Activated B cell treated with CpG ODN at 0.5 μM for 24 hours (primary cell): ENCODE measurements at regions not wholly inside any gene's neighbourhood (a gene's known extent, or its start where the extent isn't known, plus 50 kb on each side); places are given as distances from the start of the nearest gene placed in this dataset.

Experiments used
- ATAC-seq: fragments of 200-7000 bp; cut with Tn5 transposase; one replicate; pipeline ENCODE4 v1.10.0; 2021; ENCODE audit warnings: low read depth, mild to moderate bottlenecking, moderate library complexity
- CTCF ChIA-PET: fragments of 350-600 bp; sonication (Branson Sonifier 250); formaldehyde crosslinking; loops from one replicate; lab custom pipeline; 2021; ENCODE audit warnings: antibody characterized with exemption; lab: Charles Lee
- POLR2A ChIA-PET: fragments of 350-600 bp; sonication (Branson Sonifier 250); formaldehyde crosslinking; loops from one replicate; lab custom pipeline; 2021; ENCODE audit warnings: antibody characterized with exemption; lab: Charles Lee
- DNase-seq: peaks from one replicate; pipeline ENCODE4 v3.0.0; 2022
- H3K27ac Mint-ChIP-seq: one replicate; pipeline ENCODE4 v1.8.0; 2020; ENCODE audit warnings: mixed read lengths
- H3K27me3 Mint-ChIP-seq: one replicate; pipeline ENCODE4 v1.8.0; 2021; ENCODE audit warnings: mixed read lengths
- H3K36me3 Mint-ChIP-seq: one replicate; pipeline ENCODE4 v1.8.0; 2021; ENCODE audit warnings: low read depth, mixed read lengths
- H3K4me1 Mint-ChIP-seq: one replicate; pipeline ENCODE4 v1.8.0; 2021; ENCODE audit warnings: mixed read lengths
- H3K4me3 Mint-ChIP-seq: one replicate; pipeline ENCODE4 v1.8.0; 2020; ENCODE audit warnings: mild to moderate bottlenecking, mixed read lengths
- H3K9me3 Mint-ChIP-seq: one replicate; pipeline ENCODE4 v1.8.0; 2020; ENCODE audit warnings: mixed read lengths
- CTCF ChIP-seq: fragments of 200-600 bp; IDR thresholded peaks from one replicate; pipeline ENCODE4 v1.8.0; 2022; ENCODE audit warnings: antibody characterized with exemption, mild to moderate bottlenecking
- intact Hi-C: fragments of 100-400 bp; cut with micrococcal nuclease; formaldehyde crosslinking; loops from one replicate; pipeline ENCODE4 v1.15.1; 2024

DNA sequence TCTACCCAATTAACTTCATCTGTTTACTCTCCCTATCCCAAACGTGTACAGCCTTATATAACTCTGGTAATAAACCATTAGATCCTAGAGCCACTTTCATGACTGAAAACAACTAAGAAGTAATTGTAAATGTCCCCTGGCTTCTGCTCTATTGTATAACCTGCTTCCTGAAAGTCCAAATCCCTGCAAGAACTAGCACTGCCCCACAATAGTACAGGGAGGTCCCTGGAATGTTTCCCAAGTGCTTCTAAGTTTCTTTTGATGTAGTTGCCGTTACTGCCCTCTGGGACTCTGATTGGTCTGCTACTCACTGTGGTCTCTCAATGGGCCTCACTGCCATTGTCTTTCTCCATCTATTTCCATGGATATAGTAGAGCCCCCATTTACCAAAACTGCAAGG lies 764.0 kb upstream of the GHITM start:
- ChIA-PET POLR2A (no interaction called here), CTCF (no interaction called here)
- TF ChIP-seq CTCF = no peak
- Mint-ChIP-seq H3K27ac (no peak overlapping the region), H3K9me3 (peaks cover 2% of the 10 kb centered on the region), H3K4me3 (no peak overlapping the region), H3K36me3 (no peaks in the 10 kb centered on the region), H3K27me3 (no peaks in the 10 kb centered on the region), H3K4me1 (no peaks in the 10 kb centered on the region)
- ATAC-seq = no peak
- intact Hi-C loops = no loop called here
- DNase-seq = no peak

DNA sequence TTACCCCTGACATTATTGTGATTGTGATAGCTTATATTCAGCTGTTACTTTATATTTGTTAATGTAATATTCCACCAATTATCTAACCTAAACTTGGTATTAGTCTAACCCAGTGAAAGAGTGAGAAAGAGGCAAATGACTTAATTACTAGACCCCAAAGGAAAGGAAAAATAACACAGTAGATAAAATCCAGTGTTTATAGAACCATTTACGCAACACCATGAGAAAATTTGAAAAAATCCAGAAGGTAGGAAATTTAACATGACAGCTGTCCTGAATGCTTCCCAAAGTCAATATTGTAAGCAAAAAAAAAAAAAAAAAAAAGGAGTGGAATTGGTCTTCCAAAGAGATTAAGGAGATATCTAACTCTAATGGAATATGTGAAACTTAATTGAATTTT lies 741.5 kb upstream of the GHITM start:
- ATAC-seq (no peak), DNase-seq (no peak)
- Mint-ChIP-seq H3K27me3 (no peaks in the 10 kb centered on the region), H3K27ac (no peak overlapping the region), H3K4me1 (no peaks in the 10 kb centered on the region), H3K36me3 (no peaks in the 10 kb centered on the region), H3K4me3 (no peak overlapping the region), H3K9me3 (no peaks in the 10 kb centered on the region)
- ChIA-PET POLR2A (no interaction called here), CTCF (no interaction called here)
- intact Hi-C loops = no loop called here
- no peak for TF ChIP-seq CTCF

DNA sequence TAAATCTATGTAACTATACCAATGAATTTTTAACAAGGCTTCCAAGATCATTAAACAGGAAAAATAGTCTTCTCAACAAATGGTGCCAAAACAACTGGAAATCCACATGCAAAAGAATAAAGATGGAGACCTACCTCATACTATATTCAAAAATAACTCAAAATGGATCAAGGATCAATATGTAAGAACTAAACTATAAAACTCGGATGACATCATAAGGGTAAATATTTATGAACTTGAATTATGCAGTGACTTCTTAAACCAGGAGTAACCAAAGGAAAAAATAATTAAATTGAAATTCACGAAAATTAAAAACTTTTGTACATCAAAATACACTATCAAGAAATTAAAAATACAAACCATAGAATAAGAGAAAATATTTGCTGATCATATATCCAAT lies 728.7 kb upstream of the GHITM start:
- Mint-ChIP-seq H3K9me3 (peaks cover 3% of the 10 kb centered on the region), H3K27me3 (no peaks in the 10 kb centered on the region), H3K27ac (no peak overlapping the region), H3K36me3 (no peaks in the 10 kb centered on the region), H3K4me1 (no peaks in the 10 kb centered on the region), H3K4me3 (no peak overlapping the region)
- intact Hi-C loops = no loop called here
- DNase-seq (no peak), ATAC-seq (no peak)
- CTCF ChIA-PET = no interaction called here
- TF ChIP-seq CTCF = no peak
- POLR2A ChIA-PET = no interaction called here

DNA sequence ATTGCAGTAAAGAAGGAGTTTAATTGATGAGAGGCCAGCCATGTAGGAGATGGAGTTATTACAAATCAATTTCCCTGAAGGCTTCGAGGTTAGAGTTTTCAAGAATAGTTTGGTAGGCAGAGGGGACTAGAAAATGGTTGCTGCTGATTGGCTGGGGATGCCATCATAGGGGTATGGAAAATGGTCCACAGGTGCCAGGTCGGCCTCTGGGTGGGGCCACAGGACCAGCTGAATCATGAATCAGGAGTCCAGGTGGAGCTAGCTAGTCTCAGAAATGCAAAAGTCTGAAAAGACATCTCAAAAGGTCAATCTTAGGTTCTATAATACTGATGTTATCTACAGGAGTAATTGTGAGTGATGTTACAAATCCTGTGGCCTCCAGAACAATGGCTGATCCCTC lies 714.0 kb upstream of the GHITM start:
- DNase-seq (no peak), ATAC-seq (no peak)
- Mint-ChIP-seq H3K4me3 (no peak overlapping the region), H3K9me3 (no peaks in the 10 kb centered on the region), H3K27me3 (no peaks in the 10 kb centered on the region), H3K36me3 (no peaks in the 10 kb centered on the region), H3K4me1 (no peaks in the 10 kb centered on the region), H3K27ac (no peak overlapping the region)
- no peak for TF ChIP-seq CTCF
- ChIA-PET CTCF (no interaction called here), POLR2A (no interaction called here)
- intact Hi-C loops = no loop called here

- POLR2A ChIA-PET = no interaction called here
- H3K27me3 Mint-ChIP-seq = no peaks in the 10 kb centered on the region
- no peak for DNase-seq
- no peak overlapping the region for H3K27ac Mint-ChIP-seq
- CTCF ChIA-PET = no interaction called here
- ATAC-seq = no peak
- H3K36me3 Mint-ChIP-seq = no peaks in the 10 kb centered on the region
- no peak overlapping the region for H3K4me3 Mint-ChIP-seq
- no peak for TF ChIP-seq CTCF
- H3K9me3 Mint-ChIP-seq = no peaks in the 10 kb centered on the region
- intact Hi-C loops = no loop called here
- H3K4me1 Mint-ChIP-seq = no peaks in the 10 kb centered on the region
Measured at GRCh38 chr10:83427101-83427500, 712.2 kb upstream of the GHITM start.
